PC-9 (cell line): ENCODE measurements at regions not wholly inside any gene's neighbourhood (a gene's known extent, or its start where the extent isn't known, plus 50 kb on each side); places are given as distances from the start of the nearest gene placed in this dataset.

Experiments
- CTCF ChIP-seq: fragments of 200-600 bp; sonication (generic); conservative IDR thresholded peaks from 2 replicates; pipeline ENCODE4 v1.6.1; 2017; ENCODE audit warnings: mixed run types, antibody characterized with exemption, mild to moderate bottlenecking, moderate library complexity
- EZH2 ChIP-seq: fragments of 200-600 bp; sonication (generic); IDR thresholded peaks from 2 replicates; pipeline ENCODE4 v1.8.0; 2017; ENCODE audit warnings: antibody characterized with exemption, low read depth

GRCh38 chr4:186900232-186900900 is 176.7 kb upstream of the FAT1 start:
- TF ChIP-seq EZH2 = no peak
- no peak for TF ChIP-seq CTCF
